NCI-H128 (cell line): ENCODE measurements at regions not wholly inside any gene's neighbourhood (a gene's known extent, or its start where the extent isn't known, plus 50 kb on each side); places are given as distances from the start of the nearest gene placed in this dataset.

ENCODE experiments used
- DNase-seq: peaks from one replicate; lab custom pipeline; 2025; ENCODE audit not compliant: unreplicated experiment; lab: John Stamatoyannopoulos, UW

GRCh38 chr2:239749272-239749873 lies 275.8 kb downstream of the NDUFA10 start:
- no peak for DNase-seq

GRCh38 chr2:239748811-239749210 lies 276.3 kb downstream of the NDUFA10 start:
- DNase-seq: no peak

GRCh38 chr2:239747771-239748170 lies 277.4 kb downstream of the NDUFA10 start:
- no peak for DNase-seq

- no peak for DNase-seq
These were observed 277.9 kb downstream of the NDUFA10 start for GRCh38 chr2:239747274-239747673.

- no peak for DNase-seq
These were observed 278.4 kb downstream of the NDUFA10 start for GRCh38 chr2:239746559-239747246.

- DNase-seq: no peak
These were observed 279.5 kb downstream of the NDUFA10 start for GRCh38 chr2:239745386-239746227.

GRCh38 chr2:239744706-239745340 lies 280.3 kb downstream of the NDUFA10 start:
- no peak for DNase-seq

- no peak for DNase-seq
These were observed 281.9 kb downstream of the NDUFA10 start for GRCh38 chr2:239743206-239743605.

- no peak for DNase-seq
These were observed 282.8 kb downstream of the NDUFA10 start for GRCh38 chr2:239742377-239742776.

- no peak for DNase-seq
These were observed 285.9 kb downstream of the NDUFA10 start for GRCh38 chr2:239739206-239739605.

GRCh38 chr2:239738159-239738558 lies 287.0 kb downstream of the NDUFA10 start:
- DNase-seq: no peak

- no peak for DNase-seq
These were observed 288.0 kb downstream of the NDUFA10 start for GRCh38 chr2:239737144-239737463.

GRCh38 chr2:239736358-239737143 lies 288.6 kb downstream of the NDUFA10 start:
- DNase-seq: no peak

- no peak for DNase-seq
These were observed 289.2 kb downstream of the NDUFA10 start for GRCh38 chr2:239735829-239736357.

GRCh38 chr2:239735131-239735828 lies 289.9 kb downstream of the NDUFA10 start:
- DNase-seq: no peak

GRCh38 chr2:239734436-239735005 lies 290.6 kb downstream of the NDUFA10 start:
- no peak for DNase-seq

GRCh38 chr2:239732666-239733010 lies 292.5 kb downstream of the NDUFA10 start:
- no peak for DNase-seq

GRCh38 chr2:239731998-239732665 lies 293.0 kb downstream of the NDUFA10 start:
- DNase-seq: no peak

- DNase-seq: no peak
These were observed 293.7 kb downstream of the NDUFA10 start for GRCh38 chr2:239731422-239731821.
